ENCODE measurements at regions not wholly inside any gene's neighbourhood (a gene's known extent, or its start where the extent isn't known, plus 50 kb on each side); places are given as distances from the start of the nearest gene placed in this dataset.

DNA sequence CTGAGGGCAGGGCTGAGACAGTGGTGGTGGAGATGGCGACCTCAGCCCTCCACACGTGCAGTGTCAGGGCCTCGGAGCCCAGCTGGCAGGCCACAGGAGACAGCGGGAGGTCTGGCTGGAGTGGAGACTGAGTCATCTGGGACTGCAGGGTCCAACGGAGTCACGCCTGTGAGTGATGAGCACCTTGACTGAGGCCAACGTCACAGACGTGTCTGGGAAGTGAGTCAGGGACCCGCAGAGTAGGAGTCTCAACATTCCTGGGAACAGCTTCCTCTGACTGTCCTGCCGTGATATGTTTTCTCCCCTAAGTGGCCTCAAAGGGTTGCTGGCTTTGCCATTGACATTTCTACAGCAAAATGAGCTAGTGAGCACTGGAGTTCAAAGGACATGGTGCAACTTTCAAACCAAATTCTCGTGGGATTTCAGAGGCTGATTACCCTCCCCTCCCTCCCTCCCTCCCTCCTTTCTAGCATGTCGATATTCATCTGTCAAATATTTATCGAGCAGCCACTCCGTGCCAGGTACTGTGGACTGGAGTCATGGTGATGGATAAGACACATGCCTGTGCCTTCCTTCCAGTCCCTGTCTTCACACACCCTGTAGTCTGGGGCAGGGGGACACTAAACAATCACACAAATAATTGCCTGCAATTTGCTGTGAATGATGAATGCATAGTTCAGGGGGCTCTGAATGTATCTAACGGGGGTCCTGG is 53.3 kb upstream of the AMOTL2 start:
- peak; percentile 92 for DNase-seq (ENCODE audit: low spot score)
- peak; percentile 66 for FAIRE-seq

DNA sequence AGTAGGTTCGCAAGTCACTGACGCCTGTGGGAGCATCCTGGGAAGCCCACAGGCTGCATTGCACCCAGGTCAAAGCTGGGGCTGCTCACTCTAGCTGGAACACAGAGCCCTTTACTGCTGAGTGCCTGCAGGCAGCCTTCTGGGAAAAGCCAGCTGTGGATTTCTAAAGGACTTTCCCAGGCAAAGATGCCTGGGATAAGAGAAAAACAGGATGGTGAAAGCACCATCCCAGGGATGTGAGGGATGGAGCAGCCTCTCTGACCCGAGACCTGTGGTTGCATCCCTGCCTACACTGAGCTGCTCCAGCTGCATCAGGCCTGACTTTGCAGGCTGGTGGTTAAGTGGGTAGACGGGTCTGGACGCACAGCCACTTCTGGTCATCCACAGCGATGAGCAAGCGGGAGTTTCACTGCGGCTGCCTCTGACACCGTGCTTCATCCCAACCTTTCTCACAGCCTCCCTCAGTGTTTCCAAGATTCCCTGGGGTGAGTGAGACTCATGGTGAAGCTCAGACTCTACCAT is 52.5 kb upstream of the AMOTL2 start:
- peak; percentile 16 for DNase-seq (ENCODE audit: low spot score)
- FAIRE-seq = peak; percentile 27

DNA sequence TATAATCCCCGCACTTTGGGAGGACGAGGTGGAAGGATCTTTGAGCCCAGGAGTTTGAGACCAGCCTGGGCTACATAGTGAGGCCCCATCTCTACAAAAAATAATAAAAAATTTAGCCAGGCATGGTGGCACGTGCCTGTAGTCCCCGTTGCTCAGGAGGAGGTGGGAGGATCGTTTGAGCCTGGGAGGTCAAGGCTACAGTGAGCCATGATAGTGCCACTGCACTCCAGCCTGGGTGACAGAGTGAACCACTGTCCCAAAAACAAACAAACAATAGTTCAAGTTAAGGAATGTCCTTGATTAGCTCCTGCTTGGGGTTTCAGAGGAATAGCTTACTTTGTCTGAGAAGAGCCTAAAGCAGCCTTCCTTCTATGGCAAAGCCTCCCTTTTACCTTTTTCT is 51.7 kb upstream of the AMOTL2 start:
- FAIRE-seq = no peak
- DNase-seq (ENCODE audit: low spot score) = no peak
